ENCODE measurements at regions not wholly inside any gene's neighbourhood (a gene's known extent, or its start where the extent isn't known, plus 50 kb on each side); places are given as distances from the start of the nearest gene placed in this dataset.
A peak's percentile ranks its signal among the peaks of the same experiment; 100 is the strongest.

- Histone ChIP-seq H3K4me3 (ENCODE audit: low read length in 3 of 3) (no peak overlapping the region), H3K9me3 (ENCODE audit: control insufficient read depth in 2 of 3, insufficient read depth in 1 of 3, low read length in 3 of 3) (no peaks in the 10 kb centered on the region), H3K27ac (ENCODE audit: low read depth in 2 of 2, low read length in 2 of 2) (no peak overlapping the region), H3K27me3 (ENCODE audit: control insufficient read depth, insufficient read depth, low read length) (no peaks in the 10 kb centered on the region), H3K36me3 (ENCODE audit: control insufficient read depth in 2 of 3, insufficient read depth in 3 of 3, low read length in 3 of 3) (no peaks in the 10 kb centered on the region), H3K4me1 (ENCODE audit: control insufficient read depth in 2 of 3, insufficient read depth in 2 of 3, low read depth in 1 of 3, low read length in 3 of 3) (peaks cover 0 to 17% (median 4%) of the 10 kb centered on the region in 3 donors), H3K9ac (ENCODE audit: low read length in 3 of 3) (no peak overlapping the region)
- TF ChIP-seq CTCF (IDR thresholded peaks at IDR 0.05; ENCODE audit: borderline replicate concordance, extremely low read depth, insufficient read depth): no peak
- no peak for FAIRE-seq
- intact Hi-C loops (cut with DNase I): no loop called here
- DNase-seq: no peak
These were observed 230.2 kb upstream of the MYLIP start for GRCh38 chr6:15898693-15899092.

GRCh38 chr6:15897063-15897876 lies 231.6 kb upstream of the MYLIP start:
- no peaks in the 10 kb centered on the region for H3K9me3 ChIP-seq (ENCODE audit: control insufficient read depth in 2 of 3, insufficient read depth in 1 of 3, low read length in 3 of 3)
- peak in 1 of 5 donors; percentile 42 for DNase-seq
- intact Hi-C loops (cut with DNase I): no loop called here
- H3K27me3 ChIP-seq (ENCODE audit: control insufficient read depth, insufficient read depth, low read length): no peaks in the 10 kb centered on the region
- H3K36me3 ChIP-seq (ENCODE audit: control insufficient read depth in 2 of 3, insufficient read depth in 3 of 3, low read length in 3 of 3): no peaks in the 10 kb centered on the region
- peak overlapping the region in 1 of 3 donors; percentile 38 for H3K4me3 ChIP-seq (ENCODE audit: low read length in 3 of 3)
- H3K4me1 ChIP-seq (ENCODE audit: control insufficient read depth in 2 of 3, insufficient read depth in 2 of 3, low read depth in 1 of 3, low read length in 3 of 3): peaks cover 0 to 17% (median 4%) of the 10 kb centered on the region in 3 donors
- FAIRE-seq: no peak
- no peak overlapping the region for H3K9ac ChIP-seq (ENCODE audit: low read length in 3 of 3)
- peak overlapping the region; percentile 29 to 48 for H3K27ac ChIP-seq (ENCODE audit: low read depth in 2 of 2, low read length in 2 of 2)
- no peak for TF ChIP-seq CTCF (IDR thresholded peaks at IDR 0.05; ENCODE audit: borderline replicate concordance, extremely low read depth, insufficient read depth)

- Histone ChIP-seq H3K9me3 (ENCODE audit: control insufficient read depth in 2 of 3, insufficient read depth in 1 of 3, low read length in 3 of 3) (no peaks in the 10 kb centered on the region), H3K4me1 (ENCODE audit: control insufficient read depth in 2 of 3, insufficient read depth in 2 of 3, low read depth in 1 of 3, low read length in 3 of 3) (peaks cover 0 to 14% (median 0%) of the 10 kb centered on the region in 3 donors), H3K27me3 (ENCODE audit: control insufficient read depth, insufficient read depth, low read length) (no peaks in the 10 kb centered on the region), H3K4me3 (ENCODE audit: low read length in 3 of 3) (no peak overlapping the region), H3K9ac (ENCODE audit: low read length in 3 of 3) (no peak overlapping the region), H3K27ac (ENCODE audit: low read depth in 2 of 2, low read length in 2 of 2) (no peak overlapping the region), H3K36me3 (ENCODE audit: control insufficient read depth in 2 of 3, insufficient read depth in 3 of 3, low read length in 3 of 3) (no peaks in the 10 kb centered on the region)
- FAIRE-seq: no peak
- intact Hi-C loops (cut with DNase I): no loop called here
- no peak for DNase-seq
- no peak for TF ChIP-seq CTCF (IDR thresholded peaks at IDR 0.05; ENCODE audit: borderline replicate concordance, extremely low read depth, insufficient read depth)
These were observed 232.3 kb upstream of the DTNBP1 start for GRCh38 chr6:15894973-15895725.

All from kidney (tissue), 13 donors.